ENCODE measurements at regions not wholly inside any gene's neighbourhood (a gene's known extent, or its start where the extent isn't known, plus 50 kb on each side); places are given as distances from the start of the nearest gene placed in this dataset.

GRCh38 chr5:152146566-152146965, 221.9 kb upstream of the GLRA1 start:
- intact Hi-C loops (cut with DNase I), result no loop called here
- FAIRE-seq (no peak), DNase-seq (no peak)
- no peaks in the 10 kb centered on the region for H3K36me3 ChIP-seq (ENCODE audit: control insufficient read depth in 2 of 3, insufficient read depth in 3 of 3, low read length in 3 of 3)
- H3K4me1 ChIP-seq (ENCODE audit: control insufficient read depth in 2 of 3, insufficient read depth in 2 of 3, low read depth in 1 of 3, low read length in 3 of 3), result no peaks in the 10 kb centered on the region
- no peak overlapping the region for H3K4me3 ChIP-seq (ENCODE audit: low read length in 3 of 3)
- H3K9ac ChIP-seq (ENCODE audit: low read length in 3 of 3), result no peak overlapping the region
- TF ChIP-seq, protein P1, sequence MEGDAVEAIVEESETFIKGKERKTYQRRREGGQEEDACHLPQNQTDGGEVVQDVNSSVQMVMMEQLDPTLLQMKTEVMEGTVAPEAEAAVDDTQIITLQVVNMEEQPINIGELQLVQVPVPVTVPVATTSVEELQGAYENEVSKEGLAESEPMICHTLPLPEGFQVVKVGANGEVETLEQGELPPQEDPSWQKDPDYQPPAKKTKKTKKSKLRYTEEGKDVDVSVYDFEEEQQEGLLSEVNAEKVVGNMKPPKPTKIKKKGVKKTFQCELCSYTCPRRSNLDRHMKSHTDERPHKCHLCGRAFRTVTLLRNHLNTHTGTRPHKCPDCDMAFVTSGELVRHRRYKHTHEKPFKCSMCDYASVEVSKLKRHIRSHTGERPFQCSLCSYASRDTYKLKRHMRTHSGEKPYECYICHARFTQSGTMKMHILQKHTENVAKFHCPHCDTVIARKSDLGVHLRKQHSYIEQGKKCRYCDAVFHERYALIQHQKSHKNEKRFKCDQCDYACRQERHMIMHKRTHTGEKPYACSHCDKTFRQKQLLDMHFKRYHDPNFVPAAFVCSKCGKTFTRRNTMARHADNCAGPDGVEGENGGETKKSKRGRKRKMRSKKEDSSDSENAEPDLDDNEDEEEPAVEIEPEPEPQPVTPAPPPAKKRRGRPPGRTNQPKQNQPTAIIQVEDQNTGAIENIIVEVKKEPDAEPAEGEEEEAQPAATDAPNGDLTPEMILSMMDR (IDR thresholded peaks at IDR 0.05; ENCODE audit: borderline replicate concordance, extremely low read depth, insufficient read depth), result no peak
- no peaks in the 10 kb centered on the region for H3K9me3 ChIP-seq (ENCODE audit: control insufficient read depth in 2 of 3, insufficient read depth in 1 of 3, low read length in 3 of 3)
- no peaks in the 10 kb centered on the region for H3K27me3 ChIP-seq (ENCODE audit: control insufficient read depth, insufficient read depth, low read length)
- no peak overlapping the region for H3K27ac ChIP-seq (ENCODE audit: low read depth in 2 of 2, low read length in 2 of 2)

GRCh38 chr5:152144556-152144955, 219.9 kb upstream of the GLRA1 start:
- no peaks in the 10 kb centered on the region for H3K36me3 ChIP-seq (ENCODE audit: control insufficient read depth in 2 of 3, insufficient read depth in 3 of 3, low read length in 3 of 3)
- H3K9ac ChIP-seq (ENCODE audit: low read length in 3 of 3), result no peak overlapping the region
- H3K4me3 ChIP-seq (ENCODE audit: low read length in 3 of 3), result no peak overlapping the region
- TF ChIP-seq, protein P1 (IDR thresholded peaks at IDR 0.05; ENCODE audit: borderline replicate concordance, extremely low read depth, insufficient read depth), result no peak
- no peaks in the 10 kb centered on the region for H3K9me3 ChIP-seq (ENCODE audit: control insufficient read depth in 2 of 3, insufficient read depth in 1 of 3, low read length in 3 of 3)
- no peaks in the 10 kb centered on the region for H3K27me3 ChIP-seq (ENCODE audit: control insufficient read depth, insufficient read depth, low read length)
- FAIRE-seq (no peak), DNase-seq (no peak)
- intact Hi-C loops (cut with DNase I), result loop anchor here (5.0 kb wide), 1 partner anchor 317 kb away; no protein-coding TSS in a partner anchor
- no peak overlapping the region for H3K27ac ChIP-seq (ENCODE audit: low read depth in 2 of 2, low read length in 2 of 2)
- no peaks in the 10 kb centered on the region for H3K4me1 ChIP-seq (ENCODE audit: control insufficient read depth in 2 of 3, insufficient read depth in 2 of 3, low read depth in 1 of 3, low read length in 3 of 3)

DNA sequence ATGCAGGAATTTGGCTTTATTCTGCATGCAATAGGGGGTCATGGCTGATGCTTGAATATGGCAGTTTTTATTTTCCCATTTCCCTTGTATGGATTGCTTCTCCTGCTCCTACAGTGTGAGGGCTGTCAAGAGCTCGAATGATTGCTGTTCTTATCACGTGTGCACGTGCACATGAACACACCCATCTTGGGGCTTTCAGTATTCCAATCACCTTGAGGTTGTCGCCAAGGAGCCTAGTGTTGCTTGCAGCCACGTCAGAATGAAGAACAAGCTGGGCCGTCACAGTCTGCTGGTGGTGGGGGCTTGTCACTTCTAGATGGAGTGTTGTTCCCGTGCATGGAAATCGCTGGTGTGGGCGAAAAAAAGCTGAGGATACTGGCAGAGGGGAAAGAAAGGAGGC, 219.4 kb upstream of the GLRA1 start:
- intact Hi-C loops (cut with DNase I), result loop anchor here (5.0 kb wide), 1 partner anchor 317 kb away; no protein-coding TSS in a partner anchor
- DNase-seq, result no peak
- TF ChIP-seq, protein P1 (IDR thresholded peaks at IDR 0.05; ENCODE audit: borderline replicate concordance, extremely low read depth, insufficient read depth), result no peak
- FAIRE-seq, result no peak
- Histone ChIP-seq H3K27me3 (ENCODE audit: control insufficient read depth, insufficient read depth, low read length) (no peaks in the 10 kb centered on the region), H3K4me1 (ENCODE audit: control insufficient read depth in 2 of 3, insufficient read depth in 2 of 3, low read depth in 1 of 3, low read length in 3 of 3) (no peaks in the 10 kb centered on the region), H3K9me3 (ENCODE audit: control insufficient read depth in 2 of 3, insufficient read depth in 1 of 3, low read length in 3 of 3) (no peaks in the 10 kb centered on the region), H3K4me3 (ENCODE audit: low read length in 3 of 3) (no peak overlapping the region), H3K36me3 (ENCODE audit: control insufficient read depth in 2 of 3, insufficient read depth in 3 of 3, low read length in 3 of 3) (no peaks in the 10 kb centered on the region), H3K9ac (ENCODE audit: low read length in 3 of 3) (no peak overlapping the region), H3K27ac (ENCODE audit: low read depth in 2 of 2, low read length in 2 of 2) (no peak overlapping the region)
